ENCODE measurements at regions not wholly inside any gene's neighbourhood (a gene's known extent, or its start where the extent isn't known, plus 50 kb on each side); places are given as distances from the start of the nearest gene placed in this dataset.

DNA sequence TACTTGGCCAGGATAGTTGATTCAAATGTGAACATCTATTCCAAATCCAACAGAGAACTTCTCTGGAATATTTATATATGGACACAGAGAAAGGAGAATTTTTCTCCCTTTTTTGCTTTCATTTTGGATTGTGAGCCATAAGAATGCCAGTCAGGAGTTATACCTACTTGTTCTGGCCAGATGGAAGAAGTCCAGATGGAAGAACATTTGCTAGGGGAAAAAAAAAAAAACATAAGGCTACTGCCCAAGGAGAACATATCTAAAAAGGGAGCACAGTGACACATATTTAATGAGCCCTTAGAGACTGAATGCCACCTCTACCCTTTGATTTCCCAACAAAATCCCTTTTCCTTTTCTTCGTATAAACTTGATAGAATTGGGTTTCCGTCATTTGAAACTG, 61.7 kb upstream of the PPP2R2B start:
- DNase-seq: no peak

- no peak for DNase-seq
These were observed 65.5 kb upstream of the PPP2R2B start for GRCh38 chr5:146944019-146944418.

GRCh38 chr5:146944764-146945616, 66.4 kb upstream of the PPP2R2B start:
- DNase-seq: no peak

GRCh38 chr5:146945617-146946084, 67.1 kb upstream of the PPP2R2B start:
- no peak for DNase-seq

DNA sequence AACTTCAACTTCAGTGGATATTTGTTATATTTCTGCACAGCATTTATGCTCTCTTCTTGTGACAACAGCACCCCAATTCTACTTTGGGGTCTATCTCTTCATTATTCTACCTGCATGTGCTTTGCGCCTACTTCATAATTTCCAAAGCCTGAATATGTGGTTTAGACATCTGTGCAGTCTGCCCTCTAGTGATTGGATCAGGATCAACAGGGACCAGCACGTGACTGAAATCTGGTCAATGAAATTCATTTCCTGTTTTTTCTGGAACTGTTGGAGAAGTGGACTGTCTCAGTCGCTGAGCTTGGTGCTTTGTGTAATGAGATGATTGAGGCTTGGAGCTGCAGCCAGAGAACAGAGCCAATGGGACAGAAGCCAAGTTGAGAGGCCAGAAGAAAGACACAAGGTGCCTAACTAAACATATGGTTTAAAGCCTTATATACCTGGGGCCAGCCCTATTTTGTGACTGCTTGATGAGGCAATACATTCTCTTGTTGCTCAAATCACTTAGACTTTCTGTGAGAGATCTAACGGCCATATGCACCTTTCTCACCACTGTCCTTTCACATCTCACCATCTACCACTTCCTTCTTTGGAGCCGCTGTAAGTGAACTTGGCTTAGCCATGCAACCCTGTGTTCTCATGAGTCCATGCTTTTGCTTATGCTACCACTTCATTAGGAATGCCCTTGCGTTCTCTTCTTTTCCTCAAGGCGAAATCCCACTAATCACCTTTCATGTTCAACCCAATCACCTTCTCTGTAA, 68.8 kb upstream of the PPP2R2B start:
- DNase-seq: peak; percentile 4

DNA sequence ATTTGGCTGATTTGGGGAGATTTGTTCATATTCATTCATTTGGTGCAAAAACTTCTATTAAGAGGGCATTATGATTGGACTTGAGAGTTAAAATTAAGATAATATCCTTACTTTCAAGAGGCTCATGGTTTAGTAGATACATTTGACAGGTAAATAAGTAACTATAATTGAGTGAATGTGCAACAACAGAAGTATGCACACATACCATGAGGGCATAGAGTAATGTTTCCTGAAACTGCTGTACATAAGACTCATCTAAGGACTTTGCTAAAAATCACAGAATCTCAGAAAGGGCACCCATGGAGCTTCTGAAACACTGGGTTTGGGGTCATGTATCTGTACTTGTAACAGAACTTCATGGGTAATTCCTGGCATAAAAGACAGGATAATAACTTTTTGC, 70.1 kb upstream of the PPP2R2B start:
- no peak for DNase-seq

DNA sequence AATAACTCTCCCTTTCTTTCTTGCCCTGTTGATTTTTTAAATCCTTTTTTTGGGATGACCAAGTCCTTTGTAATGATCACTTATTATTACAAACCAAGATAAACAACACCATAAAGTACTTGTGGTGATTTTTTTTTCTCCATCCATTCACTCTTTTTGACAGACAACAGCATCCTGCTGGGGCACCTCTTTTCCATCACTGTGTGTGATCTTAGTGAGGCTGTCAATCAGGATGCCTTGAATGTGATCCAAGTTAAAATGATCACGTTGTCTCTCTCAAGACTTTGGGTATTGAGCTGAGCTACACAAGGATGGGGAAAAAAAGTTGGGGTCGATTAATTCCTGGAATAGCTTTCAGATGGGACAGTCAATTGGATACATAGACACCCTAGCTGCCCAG, 73.6 kb upstream of the PPP2R2B start:
- DNase-seq: no peak

- no peak for DNase-seq
These were observed 77.7 kb upstream of the PPP2R2B start for GRCh38 chr5:146956217-146956616.

GRCh38 chr5:146959360-146959759, 80.8 kb upstream of the PPP2R2B start:
- no peak for DNase-seq

DNA sequence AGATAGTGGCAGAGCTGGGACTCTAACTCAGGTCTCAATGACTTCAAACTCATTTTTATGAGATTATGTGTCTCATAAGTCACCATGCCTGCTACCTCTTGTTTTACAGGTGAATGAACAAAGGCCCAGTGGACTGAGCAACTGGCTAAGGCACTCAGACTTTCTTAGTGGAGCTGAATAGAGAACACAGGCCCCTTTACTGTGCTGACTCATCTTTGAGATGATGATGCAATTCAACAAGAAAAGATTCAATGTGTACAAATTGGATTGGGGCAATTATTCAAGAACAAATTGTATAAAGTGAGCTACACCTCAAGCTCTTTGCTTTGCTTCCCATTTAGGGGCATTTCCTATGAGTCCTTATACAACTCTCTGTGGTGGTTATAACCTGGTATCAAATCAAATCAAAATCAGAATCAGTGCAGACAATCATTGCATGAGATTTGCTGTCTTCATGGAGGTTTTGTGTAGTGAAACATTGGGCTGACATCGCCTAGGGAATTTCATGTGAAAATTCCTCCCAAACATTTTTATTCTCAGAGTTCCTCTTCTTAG, 84.3 kb upstream of the PPP2R2B start:
- peak; percentile 49 for DNase-seq

DNA sequence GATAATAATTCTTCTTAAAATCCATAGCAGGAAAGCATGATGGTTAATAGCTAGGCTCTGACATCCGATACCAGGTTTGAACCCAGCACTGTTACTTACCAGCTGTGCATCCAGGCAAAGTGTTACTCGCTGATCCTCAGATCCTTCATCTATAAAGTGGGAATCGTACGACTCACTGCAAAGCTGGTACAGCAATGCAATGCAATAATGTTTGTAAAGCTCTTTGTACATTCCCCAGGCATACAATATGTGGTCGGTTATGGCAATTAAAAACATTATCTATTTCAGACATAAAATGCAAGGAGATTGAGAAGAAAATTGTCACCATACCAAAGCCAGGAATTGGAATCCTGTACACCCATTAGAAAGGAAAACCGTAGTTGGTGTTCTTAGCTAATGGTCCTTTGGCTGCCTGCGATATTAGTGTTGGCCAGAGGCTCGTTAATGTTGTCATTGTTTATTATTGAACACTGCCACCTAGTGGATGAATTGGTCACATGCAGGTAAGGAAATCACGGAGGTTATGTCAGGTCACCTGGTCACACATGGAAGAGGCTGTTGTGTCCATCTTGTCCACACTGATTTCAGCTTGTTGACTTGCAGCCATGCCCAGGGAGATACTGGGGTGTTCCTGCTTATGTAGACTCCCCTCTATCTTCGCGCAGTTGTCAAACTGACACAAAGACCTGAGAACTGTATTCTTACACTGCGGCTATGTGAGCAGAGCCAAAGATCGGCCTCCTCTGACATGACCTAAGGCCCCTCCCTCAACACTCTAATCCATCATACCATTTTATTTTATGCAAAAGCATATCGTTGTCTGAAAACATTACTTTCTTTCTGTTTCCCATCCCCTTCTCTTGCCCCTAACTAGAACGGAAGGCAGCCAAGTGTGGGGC, 87.5 kb upstream of the PPP2R2B start:
- peak; percentile 66 for DNase-seq

GRCh38 chr5:146967646-146968045, 89.1 kb upstream of the PPP2R2B start:
- no peak for DNase-seq

DNA sequence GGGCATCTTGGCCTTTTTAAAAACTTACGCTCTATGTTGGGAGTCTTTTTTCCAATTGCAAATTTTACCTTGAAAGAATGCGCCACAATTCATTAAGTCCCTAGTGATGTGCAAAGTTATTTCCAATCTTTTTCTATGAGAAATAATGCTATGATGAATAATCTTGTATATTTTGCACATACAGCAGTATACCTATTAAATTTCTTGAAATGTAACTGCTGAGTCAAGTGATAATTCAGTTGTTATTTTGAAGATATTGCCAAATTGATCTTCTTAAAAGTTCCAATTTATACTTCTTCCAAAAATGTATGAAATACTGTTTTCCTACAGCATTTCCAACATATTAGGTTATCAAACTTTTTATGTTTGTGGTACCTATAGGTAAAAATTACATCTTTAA, 92.8 kb upstream of the PPP2R2B start:
- DNase-seq: no peak

GRCh38 chr5:146986469-146986868, 107.9 kb upstream of the PPP2R2B start:
- no peak for DNase-seq

DNA sequence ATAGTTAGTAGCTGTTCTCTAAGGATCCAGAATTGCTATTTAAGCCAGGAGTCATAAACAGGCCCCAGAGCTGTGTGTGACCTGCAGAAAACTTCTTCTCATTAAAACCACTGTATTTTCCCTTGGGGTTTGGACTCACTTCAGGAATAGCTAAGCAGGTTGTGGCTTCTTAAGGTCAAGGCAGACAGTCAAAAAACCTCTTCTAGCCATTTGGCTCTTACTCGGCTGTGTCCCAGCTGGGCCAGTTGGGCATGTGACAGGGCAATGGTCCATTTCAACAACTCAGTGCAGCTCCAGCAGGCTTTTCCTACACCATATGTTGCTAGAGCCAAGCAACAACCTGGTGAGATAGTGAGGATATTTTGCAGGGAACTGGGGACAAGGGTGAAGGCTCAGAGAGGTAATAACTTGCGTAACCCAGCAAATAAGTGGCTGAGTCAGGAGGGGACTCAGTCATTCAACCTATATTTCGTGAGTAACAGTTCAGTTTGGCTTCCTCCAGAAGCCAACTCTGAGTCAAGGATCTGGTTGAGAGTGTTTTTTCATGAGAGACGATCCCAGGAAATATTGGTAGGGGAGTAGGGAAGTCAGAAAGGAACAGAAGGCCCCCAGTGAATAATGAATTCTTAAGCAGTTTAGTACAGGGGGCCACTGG, 115.4 kb upstream of the PPP2R2B start:
- DNase-seq: no peak

DNA sequence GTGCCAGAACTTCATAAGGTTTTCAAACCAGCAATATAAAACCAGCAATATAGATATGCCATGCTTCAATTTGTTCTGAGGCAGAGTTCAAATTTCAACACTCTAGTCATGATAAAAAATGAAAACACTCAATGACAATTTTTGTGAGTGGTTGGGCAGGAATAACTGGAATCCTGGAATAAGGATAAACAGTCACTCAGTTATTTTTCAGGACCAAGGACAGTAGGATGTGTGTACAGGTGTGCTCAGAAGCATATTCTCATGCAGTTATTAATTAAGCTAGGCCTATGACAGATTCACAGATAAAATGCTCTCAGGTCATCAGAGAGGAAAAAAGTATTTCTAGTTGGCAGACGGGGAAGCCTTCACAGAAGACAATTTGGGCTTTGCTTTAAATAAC, 117.3 kb upstream of the PPP2R2B start:
- DNase-seq: no peak

GRCh38 chr5:147015405-147015804, 136.8 kb upstream of the PPP2R2B start:
- DNase-seq: no peak

DNA sequence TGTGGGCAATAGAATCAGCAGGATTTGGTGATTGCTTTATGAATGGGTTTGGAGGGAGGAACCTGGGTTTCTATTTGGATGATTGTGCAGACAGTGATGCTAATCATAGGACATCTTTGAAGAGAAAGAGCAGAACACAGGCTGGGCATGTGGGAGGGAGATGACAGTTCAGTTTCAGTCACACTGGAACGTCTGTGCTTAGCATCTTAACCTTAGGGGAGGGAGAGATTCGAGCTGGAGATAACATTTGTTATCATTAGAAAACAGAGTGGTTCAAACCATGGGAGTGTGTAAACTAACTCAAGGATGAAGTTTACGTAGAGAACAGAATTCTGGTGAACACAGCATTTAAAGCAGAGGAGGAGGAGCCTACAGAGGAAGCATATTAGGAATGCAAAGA, 138.6 kb upstream of the PPP2R2B start:
- no peak for DNase-seq

DNA sequence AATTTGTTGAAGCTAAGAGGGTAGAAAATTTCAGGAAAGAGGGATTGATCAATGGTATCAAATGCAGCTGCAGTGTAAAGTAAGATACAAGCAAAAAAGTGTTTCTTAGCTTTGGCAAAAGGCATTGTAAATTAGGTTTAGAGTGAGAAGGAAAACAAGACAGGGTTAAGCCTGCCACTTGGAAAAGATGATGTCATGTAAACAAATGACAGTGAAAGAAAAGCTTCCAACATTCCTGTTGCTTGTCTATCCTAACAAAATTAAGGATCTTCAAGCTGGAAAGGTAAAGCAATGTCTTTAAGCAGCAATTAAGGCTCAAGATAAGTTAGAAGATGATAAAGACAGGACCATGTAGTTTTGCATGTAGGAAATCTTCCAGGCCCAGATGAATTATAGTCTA, 139.1 kb upstream of the PPP2R2B start:
- DNase-seq: no peak

DNA sequence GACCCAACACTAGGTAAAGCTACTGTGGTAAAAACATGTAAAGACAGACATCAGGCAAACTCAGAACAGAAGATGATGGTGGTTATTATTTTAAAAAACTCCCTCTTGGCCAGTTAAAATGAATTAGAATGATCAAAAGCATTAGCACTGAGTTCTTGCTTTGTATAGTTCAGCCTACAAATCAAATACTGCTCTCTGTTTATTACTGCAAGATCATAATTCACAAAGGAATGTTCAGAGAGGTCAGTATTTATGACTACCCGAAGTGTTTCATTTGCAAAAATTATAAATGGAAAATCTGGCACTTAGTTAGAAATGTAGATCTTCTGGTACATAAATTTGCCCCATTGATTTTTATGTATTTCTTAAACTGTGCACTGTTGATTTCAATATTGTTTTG, 140.3 kb upstream of the PPP2R2B start:
- no peak for DNase-seq

- no peak for DNase-seq
These were observed 158.2 kb upstream of the PPP2R2B start for GRCh38 chr5:147036691-147037245.

All from fibroblast of skin of abdomen (primary cell).